ENCODE measurements at regions not wholly inside any gene's neighbourhood (a gene's known extent, or its start where the extent isn't known, plus 50 kb on each side); places are given as distances from the start of the nearest gene placed in this dataset.

GRCh38 chr3:11706604-11707003 is 62.9 kb upstream of the VGLL4 start:
- POLR2A ChIA-PET: interaction anchor here (0.6 to 0.7 kb wide), 2 partner anchors 65 to 1379 kb away, joined by 4 read pairs; no protein-coding TSS in a partner anchor
- Histone ChIP-seq H3K79me2 (ENCODE audit: insufficient read depth, low read depth, low read length) (peaks cover 13% of the 10 kb centered on the region; the same call in 1 of the 2 replicates), H3K4me1 (ENCODE audit: insufficient read depth, low read length, poor library complexity, severe bottlenecking) (no peaks in the 10 kb centered on the region), H3K9me2 (ENCODE audit: insufficient read depth, low read length) (no peaks in the 10 kb centered on the region), H2AFZ (ENCODE audit: low read length) (no peak overlapping the region), H3K4me2 (ENCODE audit: low read length) (no peak overlapping the region), H3K27ac (ENCODE audit: low read depth, low read length, poor library complexity, severe bottlenecking) (no peak overlapping the region), H3K9me3 (ENCODE audit: low read length) (0 out of 2 replicates have a peak, but pooled peaks cover 6% of the 10 kb centered on the region), H4K20me1 (ENCODE audit: insufficient read depth, low read length) (peaks cover 6% of the 10 kb centered on the region; the same call in 1 of the 2 replicates), H3K4me3 (ENCODE audit: low read depth, low read length, poor library complexity, severe bottlenecking) (no peak overlapping the region), H3K36me3 (ENCODE audit: insufficient read depth, low read length) (no peaks in the 10 kb centered on the region; the same call in 1 of the 2 replicates)
- CTCF ChIA-PET (ENCODE audit: unreplicated experiment): no interaction called here
- TF ChIP-seq, protein P1, sequence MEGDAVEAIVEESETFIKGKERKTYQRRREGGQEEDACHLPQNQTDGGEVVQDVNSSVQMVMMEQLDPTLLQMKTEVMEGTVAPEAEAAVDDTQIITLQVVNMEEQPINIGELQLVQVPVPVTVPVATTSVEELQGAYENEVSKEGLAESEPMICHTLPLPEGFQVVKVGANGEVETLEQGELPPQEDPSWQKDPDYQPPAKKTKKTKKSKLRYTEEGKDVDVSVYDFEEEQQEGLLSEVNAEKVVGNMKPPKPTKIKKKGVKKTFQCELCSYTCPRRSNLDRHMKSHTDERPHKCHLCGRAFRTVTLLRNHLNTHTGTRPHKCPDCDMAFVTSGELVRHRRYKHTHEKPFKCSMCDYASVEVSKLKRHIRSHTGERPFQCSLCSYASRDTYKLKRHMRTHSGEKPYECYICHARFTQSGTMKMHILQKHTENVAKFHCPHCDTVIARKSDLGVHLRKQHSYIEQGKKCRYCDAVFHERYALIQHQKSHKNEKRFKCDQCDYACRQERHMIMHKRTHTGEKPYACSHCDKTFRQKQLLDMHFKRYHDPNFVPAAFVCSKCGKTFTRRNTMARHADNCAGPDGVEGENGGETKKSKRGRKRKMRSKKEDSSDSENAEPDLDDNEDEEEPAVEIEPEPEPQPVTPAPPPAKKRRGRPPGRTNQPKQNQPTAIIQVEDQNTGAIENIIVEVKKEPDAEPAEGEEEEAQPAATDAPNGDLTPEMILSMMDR (conservative IDR thresholded peaks at IDR 0.05; ENCODE audit: low read length): no peak
- no peak for TF ChIP-seq EZH2phosphoT487 (IDR thresholded peaks at IDR 0.05; ENCODE audit: borderline replicate concordance, low read depth, low read length)
- BruUV-seq (replicated peaks): no TSS peak
- intact Hi-C loops (cut with micrococcal nuclease; ENCODE audit: unreplicated experiment): no loop called here
- DNase-seq (ENCODE audit: low spot score): no peak

DNA sequence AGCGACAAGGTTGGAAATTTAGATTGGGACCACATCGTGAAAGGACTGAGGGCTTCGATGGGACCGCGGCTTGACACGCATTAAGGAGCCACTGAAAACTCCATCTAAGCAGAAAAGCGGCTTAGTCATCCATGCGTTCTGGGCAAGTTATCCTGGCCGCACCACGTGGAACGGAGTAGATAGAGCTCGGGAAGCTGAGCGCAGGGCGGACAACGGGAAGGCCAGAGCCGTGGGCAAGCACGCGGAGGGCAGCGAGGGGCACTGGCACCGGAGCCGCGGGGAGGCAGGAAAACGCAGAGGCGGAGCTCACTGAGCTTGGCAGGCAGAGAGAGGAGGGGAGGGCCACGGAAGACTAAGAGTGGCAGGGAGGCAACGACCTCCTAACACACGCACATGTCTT is 61.3 kb upstream of the VGLL4 start:
- no peaks in the 10 kb centered on the region for H3K9me2 ChIP-seq (ENCODE audit: insufficient read depth, low read length)
- peaks cover 8% of the 10 kb centered on the region for H3K36me3 ChIP-seq (ENCODE audit: insufficient read depth, low read length)
- BruUV-seq (replicated peaks): no TSS peak
- intact Hi-C loops (cut with micrococcal nuclease; ENCODE audit: unreplicated experiment): no loop called here
- H3K27ac ChIP-seq (ENCODE audit: low read depth, low read length, poor library complexity, severe bottlenecking): no peak overlapping the region
- H4K20me1 ChIP-seq (ENCODE audit: insufficient read depth, low read length): peaks cover 6% of the 10 kb centered on the region; the same call in 1 of the 2 replicates
- TF ChIP-seq EZH2phosphoT487 (IDR thresholded peaks at IDR 0.05; ENCODE audit: borderline replicate concordance, low read depth, low read length): no peak
- TF ChIP-seq, protein P1 (conservative IDR thresholded peaks at IDR 0.05; ENCODE audit: low read length): no peak
- H2AFZ ChIP-seq (ENCODE audit: low read length): no peak overlapping the region
- 0 out of 2 replicates have a peak, but pooled peaks cover 6% of the 10 kb centered on the region for H3K9me3 ChIP-seq (ENCODE audit: low read length)
- H3K4me1 ChIP-seq (ENCODE audit: insufficient read depth, low read length, poor library complexity, severe bottlenecking): no peaks in the 10 kb centered on the region
- ChIA-PET CTCF (ENCODE audit: unreplicated experiment) (no interaction called here), POLR2A (interaction anchor here (0.6 kb wide), 1 partner anchor 274 kb away, joined by 3 read pairs; no protein-coding TSS in a partner anchor)
- H3K79me2 ChIP-seq (ENCODE audit: insufficient read depth, low read depth, low read length): peaks cover 11% of the 10 kb centered on the region; the same call in 1 of the 2 replicates
- DNase-seq (ENCODE audit: low spot score): no peak
- no peak overlapping the region for H3K4me3 ChIP-seq (ENCODE audit: low read depth, low read length, poor library complexity, severe bottlenecking)
- H3K4me2 ChIP-seq (ENCODE audit: low read length): no peak overlapping the region

DNA sequence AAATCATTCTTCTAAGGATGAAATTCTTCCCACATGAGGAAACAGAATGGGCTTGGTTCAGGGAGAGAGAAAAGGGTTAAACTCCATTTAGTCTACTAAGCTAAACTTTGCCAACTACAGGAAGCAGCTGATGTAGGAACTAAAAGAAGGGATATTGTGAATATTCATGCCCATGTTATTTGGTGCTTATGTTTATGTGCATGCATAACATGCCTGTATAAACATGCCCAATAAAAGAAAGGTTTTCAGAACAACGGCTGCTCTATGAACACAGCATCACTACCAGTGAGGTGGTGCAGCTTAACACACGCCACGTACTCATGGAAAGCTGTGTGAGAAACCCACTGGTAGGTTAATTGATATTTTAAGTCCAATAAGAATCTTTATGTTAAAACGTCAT is 59.4 kb upstream of the VGLL4 start:
- H3K4me3 ChIP-seq (ENCODE audit: low read depth, low read length, poor library complexity, severe bottlenecking): no peak overlapping the region
- no peaks in the 10 kb centered on the region for H3K9me3 ChIP-seq (ENCODE audit: low read length)
- DNase-seq (ENCODE audit: low spot score): no peak
- BruUV-seq (replicated peaks): no TSS peak
- H3K79me2 ChIP-seq (ENCODE audit: insufficient read depth, low read depth, low read length): peaks cover 9% of the 10 kb centered on the region; the same call in 1 of the 2 replicates
- H4K20me1 ChIP-seq (ENCODE audit: insufficient read depth, low read length): peaks cover 6% of the 10 kb centered on the region; the same call in 1 of the 2 replicates
- no peaks in the 10 kb centered on the region for H3K9me2 ChIP-seq (ENCODE audit: insufficient read depth, low read length)
- H3K36me3 ChIP-seq (ENCODE audit: insufficient read depth, low read length): peaks cover 19% of the 10 kb centered on the region
- CTCF ChIA-PET (ENCODE audit: unreplicated experiment): no interaction called here
- intact Hi-C loops (cut with micrococcal nuclease; ENCODE audit: unreplicated experiment): no loop called here
- no peak overlapping the region for H3K4me2 ChIP-seq (ENCODE audit: low read length)
- H3K27ac ChIP-seq (ENCODE audit: low read depth, low read length, poor library complexity, severe bottlenecking): no peak overlapping the region
- no peak overlapping the region for H2AFZ ChIP-seq (ENCODE audit: low read length)
- no peaks in the 10 kb centered on the region for H3K4me1 ChIP-seq (ENCODE audit: insufficient read depth, low read length, poor library complexity, severe bottlenecking)
- TF ChIP-seq, protein P1 (conservative IDR thresholded peaks at IDR 0.05; ENCODE audit: low read length): no peak
- no peak for TF ChIP-seq EZH2phosphoT487 (IDR thresholded peaks at IDR 0.05; ENCODE audit: borderline replicate concordance, low read depth, low read length)
- POLR2A ChIA-PET: interaction anchor here (1.0 kb wide), 1 partner anchor 14 kb away, joined by 6 read pairs; no protein-coding TSS in a partner anchor

All from OCI-LY7 (cell line).